EL (cell line): ENCODE measurements at regions not wholly inside any gene's neighbourhood (a gene's known extent, or its start where the extent isn't known, plus 50 kb on each side); places are given as distances from the start of the nearest gene placed in this dataset.
"Not testable (repeated sequence)": the region's sequence is repeated elsewhere in the genome, so short reads cannot be mapped to it uniquely, and the experiment has no call there.

Source experiments
- DNase-seq: peaks from one replicate; pipeline ENCODE4 v3.0.0-alpha.2; 2016

GRCh38 chr4:187695531-187695930 lies 300.0 kb upstream of the ZFP42 start:
- not testable (repeated sequence) for DNase-seq

DNA sequence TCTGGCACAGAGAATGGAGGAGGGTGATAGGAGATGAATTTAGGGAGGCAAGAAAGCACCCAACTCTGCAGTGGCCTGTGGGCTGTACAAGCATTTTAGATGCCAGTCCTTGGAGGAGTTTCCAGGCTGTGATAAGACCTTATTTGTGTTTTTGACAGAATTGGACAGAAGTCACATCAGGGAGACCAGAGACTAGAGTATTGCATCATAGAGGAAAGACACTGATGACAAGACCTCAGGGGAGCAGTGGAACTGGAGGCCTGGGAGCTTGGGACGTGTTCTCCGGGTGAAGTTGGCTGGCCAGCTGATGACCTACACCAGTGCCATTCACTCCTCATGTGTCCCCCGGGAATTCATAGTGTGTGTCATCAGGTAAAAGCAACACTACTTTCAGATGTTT lies 284.0 kb upstream of the ZFP42 start:
- no peak for DNase-seq

- DNase-seq, result no peak
Observed at GRCh38 chr4:187714957-187715356, 280.6 kb upstream of the ZFP42 start.

- no peak for DNase-seq
Observed at GRCh38 chr4:187715466-187715865, 280.1 kb upstream of the ZFP42 start.

- DNase-seq, result no peak
Observed at GRCh38 chr4:187724456-187724855, 271.1 kb upstream of the ZFP42 start.

DNA sequence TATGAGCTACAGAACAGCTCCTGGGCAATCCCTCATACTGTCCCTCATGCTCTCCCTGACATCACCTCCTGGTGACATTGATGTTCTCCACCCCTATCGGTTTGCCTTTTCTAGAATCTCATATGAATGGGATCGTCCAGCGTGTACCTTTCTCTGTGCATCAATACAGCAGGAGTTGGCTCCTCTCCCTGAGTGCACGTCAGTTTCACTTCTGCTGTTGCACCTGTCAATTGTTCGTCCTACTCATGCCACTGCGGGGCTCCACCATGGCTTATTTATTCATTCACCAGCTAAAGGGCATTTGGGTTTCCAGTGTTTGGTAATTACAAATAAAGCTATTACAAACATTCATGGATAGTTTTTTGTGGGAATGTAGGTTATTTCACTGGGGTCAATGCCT lies 269.1 kb upstream of the ZFP42 start:
- DNase-seq, result no peak

- DNase-seq, result peak; percentile 2
Observed at GRCh38 chr4:187732524-187732923, 263.0 kb upstream of the ZFP42 start.

DNA sequence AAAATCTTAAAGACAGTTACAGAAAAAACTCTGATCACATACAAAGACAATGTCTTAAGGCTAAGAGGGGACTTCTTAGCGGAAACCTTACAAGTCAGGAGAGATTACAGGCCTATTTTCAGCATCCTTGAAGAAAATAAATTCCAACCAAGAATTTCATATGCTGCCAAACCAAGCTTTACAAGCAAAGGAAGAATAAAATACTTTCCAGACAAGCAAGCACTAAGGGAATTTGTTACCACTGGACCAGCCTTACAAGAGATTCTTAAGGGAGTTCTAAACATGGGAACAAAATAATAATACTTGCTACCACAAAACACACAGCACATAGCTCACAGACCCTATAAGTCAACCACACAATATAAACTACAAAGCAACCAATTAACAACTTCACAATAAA lies 255.8 kb upstream of the ZFP42 start:
- DNase-seq, result no peak

GRCh38 chr4:187744911-187745310 lies 250.7 kb upstream of the ZFP42 start:
- DNase-seq, result no peak

GRCh38 chr4:187750652-187751051 lies 244.9 kb upstream of the ZFP42 start:
- DNase-seq, result not testable (repeated sequence)

- DNase-seq, result no peak
Observed at GRCh38 chr4:187767158-187767557, 228.4 kb upstream of the ZFP42 start.

DNA sequence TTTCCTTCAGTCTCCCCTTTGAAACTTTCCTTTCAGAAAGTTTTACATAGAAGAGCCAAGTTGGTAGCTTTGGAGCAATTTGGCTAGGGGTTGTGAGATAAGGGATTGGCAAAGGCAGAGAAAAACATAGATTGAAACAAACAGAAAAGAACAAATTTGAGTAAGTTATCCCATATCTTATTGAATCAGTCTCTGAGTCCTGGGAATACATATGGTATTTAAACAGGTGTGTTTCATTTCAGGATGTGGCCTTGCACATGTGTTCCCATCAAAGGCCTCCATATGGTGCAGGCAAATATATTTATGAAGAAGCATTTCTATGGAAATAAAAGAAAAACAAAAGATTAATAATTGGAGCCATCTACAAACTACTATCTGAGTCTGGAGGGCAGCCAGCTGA lies 227.9 kb upstream of the ZFP42 start:
- no peak for DNase-seq

DNA sequence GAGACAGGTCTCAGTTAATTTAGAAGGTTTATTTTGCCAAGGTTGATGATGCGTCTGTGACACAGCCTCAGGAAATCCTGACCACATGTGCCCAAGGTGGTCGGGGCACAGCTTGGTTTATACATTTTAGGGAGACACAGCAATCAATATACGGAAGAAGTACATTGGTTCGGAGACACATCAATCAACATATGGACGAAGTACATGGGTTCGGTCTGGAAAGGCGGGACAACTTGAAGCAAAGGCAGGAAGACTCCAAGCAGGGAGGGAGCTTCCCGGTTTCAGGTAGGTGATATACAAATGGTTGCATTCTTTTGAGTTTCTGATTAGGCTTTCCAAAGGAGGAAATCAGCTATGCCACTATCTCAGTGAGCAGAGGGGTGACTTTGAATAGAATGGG lies 225.2 kb upstream of the ZFP42 start:
- no peak for DNase-seq

GRCh38 chr4:187777954-187778353 lies 217.6 kb upstream of the ZFP42 start:
- no peak for DNase-seq

DNA sequence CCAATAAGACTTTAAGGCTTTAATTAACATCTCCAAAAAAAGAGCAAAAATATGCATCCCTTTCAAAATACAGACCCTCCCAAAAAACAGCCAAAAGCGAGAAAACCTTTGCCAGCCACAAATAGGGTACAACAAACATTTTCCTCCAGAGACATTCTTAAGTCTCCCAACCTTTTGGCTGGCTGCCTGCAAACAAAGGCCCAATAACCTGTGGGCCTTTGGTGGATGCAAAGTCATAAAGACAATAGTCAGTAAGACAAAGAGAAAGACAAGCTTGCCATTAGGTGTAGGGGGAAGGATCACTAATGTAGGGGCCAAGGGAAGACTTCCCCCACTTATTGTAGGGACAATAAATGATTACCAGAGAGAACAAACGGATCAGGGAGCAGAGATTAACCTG lies 215.5 kb upstream of the ZFP42 start:
- no peak for DNase-seq

DNA sequence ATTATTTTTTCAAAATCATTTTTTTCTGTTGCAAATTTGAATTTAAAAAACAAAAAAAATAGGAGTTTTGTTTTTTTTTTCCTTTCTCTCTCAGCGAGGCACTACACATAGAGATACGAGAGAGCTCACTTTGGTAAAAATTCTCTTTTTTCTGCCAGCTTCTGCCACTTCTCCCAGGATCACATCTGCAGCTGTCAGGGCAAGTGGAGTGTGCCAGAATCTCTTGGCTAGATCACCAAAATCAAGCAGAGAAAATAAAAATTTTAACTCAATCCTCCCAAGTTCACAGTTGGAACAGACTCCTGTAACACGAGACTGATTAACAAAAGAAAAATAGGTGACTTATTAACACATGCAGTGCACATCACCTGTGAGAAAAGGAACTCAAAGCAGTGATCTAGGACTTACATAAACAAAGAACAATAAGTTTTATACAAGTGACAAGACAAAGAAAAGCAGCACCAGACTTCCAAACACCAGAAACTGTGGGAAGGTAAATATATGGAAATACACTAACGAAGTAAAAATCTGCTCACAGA lies 213.2 kb upstream of the ZFP42 start:
- DNase-seq, result no peak

GRCh38 chr4:187786190-187786589 lies 209.4 kb upstream of the ZFP42 start:
- no peak for DNase-seq

DNA sequence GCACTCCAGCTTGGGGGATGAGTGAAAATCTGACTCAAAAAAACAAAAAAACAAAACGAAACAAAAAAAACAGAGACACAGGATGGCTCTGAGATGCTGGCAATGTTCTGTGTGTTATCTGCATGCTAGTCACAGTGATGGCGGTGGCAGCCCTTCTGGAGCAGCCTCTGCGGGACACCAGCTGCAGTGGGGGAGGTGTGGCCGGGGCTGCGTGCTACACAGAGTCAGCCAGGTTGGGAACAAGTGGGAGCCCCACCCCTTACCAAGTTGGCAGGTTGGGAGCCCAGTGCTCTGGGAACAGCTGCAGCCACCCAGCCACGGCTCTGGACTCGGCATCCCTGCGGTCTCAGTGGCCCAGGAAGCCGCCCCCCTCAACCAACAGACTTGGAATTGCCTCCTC lies 206.5 kb upstream of the ZFP42 start:
- DNase-seq, result no peak

- no peak for DNase-seq
Observed at GRCh38 chr4:187795737-187796136, 199.8 kb upstream of the ZFP42 start.

- no peak for DNase-seq
Observed at GRCh38 chr4:187798385-187798784, 197.2 kb upstream of the ZFP42 start.

- DNase-seq, result no peak
Observed at GRCh38 chr4:187799735-187800134, 195.8 kb upstream of the ZFP42 start.

DNA sequence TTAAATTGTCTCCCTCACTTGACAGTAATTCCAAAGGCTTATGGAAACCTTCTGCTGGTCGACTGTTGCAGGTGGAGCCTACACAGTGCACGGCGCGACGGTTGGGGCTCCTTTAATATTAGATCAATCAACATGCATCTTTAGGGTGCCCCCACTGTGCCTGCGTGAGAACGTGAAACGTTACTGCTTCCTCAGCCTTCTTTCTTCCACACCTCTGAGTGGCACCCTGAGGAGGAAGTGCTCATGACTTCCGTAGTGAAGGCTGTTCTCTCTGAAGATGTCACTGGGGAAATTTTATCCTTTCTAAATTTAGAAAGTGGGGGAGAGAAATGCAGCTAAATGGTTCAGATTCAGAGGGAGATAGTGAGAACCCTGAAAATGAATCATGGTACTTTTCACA lies 184.0 kb upstream of the ZFP42 start:
- DNase-seq, result no peak

DNA sequence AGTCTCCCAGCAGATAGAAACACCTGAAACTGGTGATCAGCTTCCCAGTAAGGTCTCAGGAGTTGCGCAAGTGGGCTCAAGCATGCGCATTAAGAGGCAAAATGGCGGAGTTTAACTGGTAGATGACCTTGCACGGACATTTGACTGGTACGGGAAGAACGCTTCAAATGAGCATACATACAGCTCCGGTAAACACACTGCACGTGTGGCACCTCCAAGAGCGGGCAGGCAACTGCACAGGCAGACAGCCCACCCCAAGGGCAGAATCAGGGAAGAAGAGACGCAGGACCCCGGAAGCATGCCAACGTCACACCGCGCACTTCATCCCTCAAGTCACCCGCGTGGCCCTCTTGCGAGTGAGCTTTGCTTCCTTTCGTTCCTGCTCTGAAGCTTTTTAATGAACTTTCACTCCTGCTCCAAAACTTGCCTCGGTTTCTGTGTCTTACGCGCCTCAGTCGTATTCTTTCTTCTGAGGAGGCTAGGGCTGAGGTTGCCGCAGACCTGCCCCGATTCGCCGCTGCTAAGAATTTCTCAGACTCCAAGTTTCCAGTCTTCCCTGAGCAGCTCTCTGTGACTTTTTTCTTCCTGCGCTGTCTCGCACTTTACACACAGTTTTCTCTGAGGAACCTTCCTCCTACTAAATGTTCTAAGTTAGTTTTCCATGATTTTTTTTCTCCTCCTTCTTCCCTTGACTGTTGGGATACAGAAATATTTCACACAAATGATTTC lies 180.7 kb upstream of the ZFP42 start:
- DNase-seq, result peak; percentile 14

- DNase-seq, result no peak
Observed at GRCh38 chr4:187826725-187827124, 168.8 kb upstream of the ZFP42 start.

GRCh38 chr4:187827631-187828030 lies 167.9 kb upstream of the ZFP42 start:
- no peak for DNase-seq
